GM19455 (cell line): ENCODE measurements at regions not wholly inside any gene's neighbourhood (a gene's known extent, or its start where the extent isn't known, plus 50 kb on each side); places are given as distances from the start of the nearest gene placed in this dataset.
"Not testable (repeated sequence)": the region's sequence is repeated elsewhere in the genome, so short reads cannot be mapped to it uniquely, and the experiment has no call there.

Experiments used
- ATAC-seq: cut with Tn5 transposase; IDR thresholded peaks from one replicate; pipeline ENCODE4 v1.9.1; 2021; ENCODE audit not compliant: unreplicated experiment

GRCh38 chr10:28387140-28387539, 84.3 kb upstream of the MPP7 start:
- ATAC-seq = no peak

GRCh38 chr10:28391283-28391682, 88.4 kb upstream of the MPP7 start:
- ATAC-seq = no peak

GRCh38 chr10:28393956-28394568, 91.2 kb upstream of the MPP7 start:
- peak; percentile 71 for ATAC-seq

- no peak for ATAC-seq
Measured at GRCh38 chr10:28396331-28396730, 93.5 kb upstream of the MPP7 start.

GRCh38 chr10:28397229-28397628, 94.4 kb upstream of the MPP7 start:
- no peak for ATAC-seq

GRCh38 chr10:28400176-28400575, 97.3 kb upstream of the MPP7 start:
- no peak for ATAC-seq

- ATAC-seq = no peak
Measured at GRCh38 chr10:28400681-28401080, 97.8 kb upstream of the MPP7 start.

- not testable (repeated sequence) for ATAC-seq
Measured at GRCh38 chr10:28402611-28403073, 99.8 kb upstream of the MPP7 start.

GRCh38 chr10:28403090-28403489, 100.2 kb upstream of the MPP7 start:
- no peak for ATAC-seq

- ATAC-seq = no peak
Measured at GRCh38 chr10:28408237-28408777, 105.4 kb upstream of the MPP7 start.

- ATAC-seq = no peak
Measured at GRCh38 chr10:28410420-28411135, 107.7 kb upstream of the MPP7 start.

- ATAC-seq = no peak
Measured at GRCh38 chr10:28411136-28411460, 108.2 kb upstream of the MPP7 start.

GRCh38 chr10:28411648-28412047, 108.8 kb upstream of the MPP7 start:
- ATAC-seq = peak; percentile 64

GRCh38 chr10:28418069-28418468, 114.8 kb upstream of the WAC start:
- no peak for ATAC-seq

GRCh38 chr10:28425422-28425821, 107.5 kb upstream of the WAC start:
- no peak for ATAC-seq

- no peak for ATAC-seq
Measured at GRCh38 chr10:28426392-28427159, 106.3 kb upstream of the WAC start.

GRCh38 chr10:28427376-28427775, 105.5 kb upstream of the WAC start:
- ATAC-seq = no peak

GRCh38 chr10:28429045-28429444, 103.9 kb upstream of the WAC start:
- ATAC-seq = no peak

- ATAC-seq = no peak
Measured at GRCh38 chr10:28429573-28430216, 103.2 kb upstream of the WAC start.

- no peak for ATAC-seq
Measured at GRCh38 chr10:28431139-28431538, 101.8 kb upstream of the WAC start.

GRCh38 chr10:28432210-28432676, 100.7 kb upstream of the WAC start:
- peak; percentile 63 for ATAC-seq
